ENCODE measurements at regions not wholly inside any gene's neighbourhood (a gene's known extent, or its start where the extent isn't known, plus 50 kb on each side); places are given as distances from the start of the nearest gene placed in this dataset.

- H3K36me3 ChIP-seq (ENCODE audit: insufficient read depth, insufficient read length, low read length), result no peaks in the 10 kb centered on the region
- H3K4me3 ChIP-seq (ENCODE audit: insufficient read length, low read depth), result no peak overlapping the region
- H3K27me3 ChIP-seq (ENCODE audit: insufficient read depth, insufficient read length), result no peaks in the 10 kb centered on the region
- H3K4me1 ChIP-seq (ENCODE audit: insufficient read depth, insufficient read length), result no peaks in the 10 kb centered on the region
- DNase-seq (ENCODE audit: low read depth, low spot score), result no peak
- no peak overlapping the region for H3K9ac ChIP-seq (ENCODE audit: insufficient read length, low read depth)
- TF ChIP-seq ZNF274 (IDR thresholded peaks at IDR 0.05; ENCODE audit: low read depth, low read length) (no peak), SUZ12 (IDR thresholded peaks at IDR 0.05; ENCODE audit: extremely low read depth, insufficient read depth, insufficient read length) (no peak), YY1 (IDR thresholded peaks at IDR 0.05; ENCODE audit: insufficient read depth, insufficient read length) (no peak)
- H3K9me3 ChIP-seq (ENCODE audit: insufficient read depth, low read length), result no peaks in the 10 kb centered on the region
Observed at GRCh38 chr4:125551967-125552366, 237.2 kb downstream of the FAT4 start.

GRCh38 chr4:125572601-125573000, 257.8 kb downstream of the FAT4 start:
- Histone ChIP-seq H3K4me1 (ENCODE audit: insufficient read depth, insufficient read length) (no peaks in the 10 kb centered on the region), H3K4me3 (ENCODE audit: insufficient read length, low read depth) (no peak overlapping the region), H3K36me3 (ENCODE audit: insufficient read depth, insufficient read length, low read length) (no peaks in the 10 kb centered on the region), H3K27me3 (ENCODE audit: insufficient read depth, insufficient read length) (no peaks in the 10 kb centered on the region), H3K9ac (ENCODE audit: insufficient read length, low read depth) (no peak overlapping the region), H3K9me3 (ENCODE audit: insufficient read depth, low read length) (no peaks in the 10 kb centered on the region)
- TF ChIP-seq ZNF274 (IDR thresholded peaks at IDR 0.05; ENCODE audit: low read depth, low read length), result no peak
- TF ChIP-seq SUZ12 (IDR thresholded peaks at IDR 0.05; ENCODE audit: extremely low read depth, insufficient read depth, insufficient read length), result no peak
- TF ChIP-seq YY1 (IDR thresholded peaks at IDR 0.05; ENCODE audit: insufficient read depth, insufficient read length), result no peak
- no peak for DNase-seq (ENCODE audit: low read depth, low spot score)

- Histone ChIP-seq H3K36me3 (ENCODE audit: insufficient read depth, insufficient read length, low read length) (no peaks in the 10 kb centered on the region), H3K9me3 (ENCODE audit: insufficient read depth, low read length) (no peaks in the 10 kb centered on the region), H3K9ac (ENCODE audit: insufficient read length, low read depth) (no peak overlapping the region), H3K27me3 (ENCODE audit: insufficient read depth, insufficient read length) (no peaks in the 10 kb centered on the region), H3K4me1 (ENCODE audit: insufficient read depth, insufficient read length) (no peaks in the 10 kb centered on the region), H3K4me3 (ENCODE audit: insufficient read length, low read depth) (no peak overlapping the region)
- TF ChIP-seq YY1 (IDR thresholded peaks at IDR 0.05; ENCODE audit: insufficient read depth, insufficient read length), result no peak
- no peak for TF ChIP-seq SUZ12 (IDR thresholded peaks at IDR 0.05; ENCODE audit: extremely low read depth, insufficient read depth, insufficient read length)
- TF ChIP-seq ZNF274 (IDR thresholded peaks at IDR 0.05; ENCODE audit: low read depth, low read length), result no peak
- no peak for DNase-seq (ENCODE audit: low read depth, low spot score)
Observed at GRCh38 chr4:125573368-125573767, 258.6 kb downstream of the FAT4 start.

GRCh38 chr4:125573786-125574185, 259.0 kb downstream of the FAT4 start:
- no peak for DNase-seq (ENCODE audit: low read depth, low spot score)
- H3K9ac ChIP-seq (ENCODE audit: insufficient read length, low read depth), result no peak overlapping the region
- no peaks in the 10 kb centered on the region for H3K4me1 ChIP-seq (ENCODE audit: insufficient read depth, insufficient read length)
- no peak overlapping the region for H3K4me3 ChIP-seq (ENCODE audit: insufficient read length, low read depth)
- no peaks in the 10 kb centered on the region for H3K9me3 ChIP-seq (ENCODE audit: insufficient read depth, low read length)
- no peaks in the 10 kb centered on the region for H3K36me3 ChIP-seq (ENCODE audit: insufficient read depth, insufficient read length, low read length)
- no peaks in the 10 kb centered on the region for H3K27me3 ChIP-seq (ENCODE audit: insufficient read depth, insufficient read length)
- TF ChIP-seq YY1 (IDR thresholded peaks at IDR 0.05; ENCODE audit: insufficient read depth, insufficient read length) (no peak), ZNF274 (IDR thresholded peaks at IDR 0.05; ENCODE audit: low read depth, low read length) (no peak), SUZ12 (IDR thresholded peaks at IDR 0.05; ENCODE audit: extremely low read depth, insufficient read depth, insufficient read length) (no peak)

GRCh38 chr4:125582302-125582701, 267.5 kb downstream of the FAT4 start:
- TF ChIP-seq SUZ12 (IDR thresholded peaks at IDR 0.05; ENCODE audit: extremely low read depth, insufficient read depth, insufficient read length), result no peak
- no peak for TF ChIP-seq ZNF274 (IDR thresholded peaks at IDR 0.05; ENCODE audit: low read depth, low read length)
- no peak for TF ChIP-seq YY1 (IDR thresholded peaks at IDR 0.05; ENCODE audit: insufficient read depth, insufficient read length)
- H3K27me3 ChIP-seq (ENCODE audit: insufficient read depth, insufficient read length), result no peaks in the 10 kb centered on the region

GRCh38 chr4:125590158-125590557, 275.4 kb downstream of the FAT4 start:
- no peak for DNase-seq (ENCODE audit: low read depth, low spot score)
- no peaks in the 10 kb centered on the region for H3K9me3 ChIP-seq (ENCODE audit: insufficient read depth, low read length)
- TF ChIP-seq SUZ12 (IDR thresholded peaks at IDR 0.05; ENCODE audit: extremely low read depth, insufficient read depth, insufficient read length) (no peak), ZNF274 (IDR thresholded peaks at IDR 0.05; ENCODE audit: low read depth, low read length) (no peak)
- no peaks in the 10 kb centered on the region for H3K36me3 ChIP-seq (ENCODE audit: insufficient read depth, insufficient read length, low read length)
- H3K4me3 ChIP-seq (ENCODE audit: insufficient read length, low read depth), result no peak overlapping the region
- H3K9ac ChIP-seq (ENCODE audit: insufficient read length, low read depth), result no peak overlapping the region
- no peaks in the 10 kb centered on the region for H3K4me1 ChIP-seq (ENCODE audit: insufficient read depth, insufficient read length)
- H3K27me3 ChIP-seq (ENCODE audit: insufficient read depth, insufficient read length), result no peaks in the 10 kb centered on the region

More at GRCh38 chr4:125582302-125582701, 267.5 kb downstream of the FAT4 start:
- no peaks in the 10 kb centered on the region for H3K9me3 ChIP-seq (ENCODE audit: insufficient read depth, low read length)
- no peak overlapping the region for H3K4me3 ChIP-seq (ENCODE audit: insufficient read length, low read depth)
- no peak overlapping the region for H3K9ac ChIP-seq (ENCODE audit: insufficient read length, low read depth)
- no peaks in the 10 kb centered on the region for H3K36me3 ChIP-seq (ENCODE audit: insufficient read depth, insufficient read length, low read length)
- no peaks in the 10 kb centered on the region for H3K4me1 ChIP-seq (ENCODE audit: insufficient read depth, insufficient read length)
- DNase-seq (ENCODE audit: low read depth, low spot score), result no peak

- Histone ChIP-seq H3K9ac (ENCODE audit: insufficient read length, low read depth) (no peak overlapping the region), H3K4me3 (ENCODE audit: insufficient read length, low read depth) (no peak overlapping the region), H3K36me3 (ENCODE audit: insufficient read depth, insufficient read length, low read length) (no peaks in the 10 kb centered on the region), H3K27me3 (ENCODE audit: insufficient read depth, insufficient read length) (no peaks in the 10 kb centered on the region), H3K9me3 (ENCODE audit: insufficient read depth, low read length) (no peaks in the 10 kb centered on the region), H3K4me1 (ENCODE audit: insufficient read depth, insufficient read length) (no peaks in the 10 kb centered on the region)
- DNase-seq (ENCODE audit: low read depth, low spot score), result no peak
- TF ChIP-seq YY1 (IDR thresholded peaks at IDR 0.05; ENCODE audit: insufficient read depth, insufficient read length) (no peak), SUZ12 (IDR thresholded peaks at IDR 0.05; ENCODE audit: extremely low read depth, insufficient read depth, insufficient read length) (no peak), ZNF274 (IDR thresholded peaks at IDR 0.05; ENCODE audit: low read depth, low read length) (no peak)
Observed at GRCh38 chr4:125591290-125591689, 276.5 kb downstream of the FAT4 start.
